MM.1S (cell line): ENCODE measurements at regions not wholly inside any gene's neighbourhood (a gene's known extent, or its start where the extent isn't known, plus 50 kb on each side); places are given as distances from the start of the nearest gene placed in this dataset.

ENCODE experiments used
- DNase-seq: peaks from one replicate; pipeline ENCODE4 v3.0.0-alpha.2; 2015
- H2AFZ ChIP-seq: fragments of 300-600 bp; sonication (generic); 2 replicates; pipeline ENCODE4 v1.6.0; 2016; ENCODE audit warnings: antibody characterized with exemption, low read length
- H3F3A ChIP-seq: fragments of 300-600 bp; sonication (generic); 2 replicates; pipeline ENCODE4 v1.6.1; 2016; ENCODE audit warnings: mild to moderate bottlenecking, antibody characterized with exemption, low read length, moderate library complexity, mixed read lengths; ENCODE audit not compliant: insufficient read depth
- H3K27ac ChIP-seq: fragments of 300-600 bp; sonication (generic); 2 replicates; pipeline ENCODE4 v1.5.1; 2016; ENCODE audit warnings: mild to moderate bottlenecking, low read length
- H3K27me3 ChIP-seq: fragments of 300-600 bp; sonication (generic); replicated peaks from 2 replicates; pipeline ENCODE4 v1.6.0; 2016; ENCODE audit warnings: low read length; ENCODE audit not compliant: insufficient read depth
- H3K36me3 ChIP-seq: fragments of 300-600 bp; sonication (generic); replicated peaks from 2 replicates; pipeline ENCODE4 v1.6.1; 2016; ENCODE audit warnings: mild to moderate bottlenecking, low read length, mixed read lengths; ENCODE audit not compliant: insufficient read depth
- H3K4me1 ChIP-seq: fragments of 300-600 bp; sonication (generic); 2 replicates; pipeline ENCODE4 v1.6.1; 2016; ENCODE audit warnings: low read length, mixed read lengths
- H3K4me2 ChIP-seq: fragments of 300-600 bp; sonication (generic); 2 replicates; pipeline ENCODE4 v1.6.0; 2016; ENCODE audit warnings: low read depth, low read length
- H3K4me3 ChIP-seq: fragments of 300-600 bp; sonication (generic); 2 replicates; pipeline ENCODE4 v1.5.1; 2016; ENCODE audit warnings: low read length, mixed read lengths
- H3K79me2 ChIP-seq: fragments of 300-600 bp; sonication (generic); 2 replicates; pipeline ENCODE4 v1.6.1; 2016; ENCODE audit warnings: mixed run types, low read length, mixed read lengths
- H3K9ac ChIP-seq: fragments of 300-600 bp; sonication (generic); 2 replicates; pipeline ENCODE4 v1.6.1; 2016; ENCODE audit warnings: low read length, mixed read lengths
- H3K9me2 ChIP-seq: fragments of 300-600 bp; sonication (generic); replicated peaks from 2 replicates; pipeline ENCODE4 v1.6.1; 2016; ENCODE audit warnings: mild to moderate bottlenecking, low read length, mixed read lengths; ENCODE audit not compliant: insufficient read depth
- H3K9me3 ChIP-seq: fragments of 300-600 bp; sonication (generic); replicated peaks from 2 replicates; pipeline ENCODE4 v1.6.1; 2016; ENCODE audit warnings: mild to moderate bottlenecking, low read length, mixed read lengths; ENCODE audit not compliant: insufficient read depth
- H4K20me1 ChIP-seq: fragments of 300-600 bp; sonication (generic); 2 replicates; pipeline ENCODE4 v1.6.1; 2016; ENCODE audit warnings: mild to moderate bottlenecking, low read length, moderate library complexity, mixed read lengths; ENCODE audit not compliant: insufficient read depth
- CTCF ChIP-seq: fragments of 300-600 bp; sonication (generic); IDR thresholded peaks from 2 replicates; pipeline ENCODE4 v1.5.1; 2016; ENCODE audit warnings: antibody characterized with exemption, low read length, mixed read lengths
- EZH2 ChIP-seq: fragments of 300-600 bp; sonication (generic); optimal IDR thresholded peaks from 2 replicates; pipeline ENCODE3; 2017; ENCODE audit warnings: low read depth, mild to moderate bottlenecking, antibody characterized with exemption, low read length, mixed read lengths
- EZH2phosphoT487 ChIP-seq: fragments of 300-600 bp; sonication (generic); IDR thresholded peaks from 2 replicates; pipeline ENCODE4 v1.6.1; 2018; ENCODE audit warnings: antibody characterized with exemption, low read length

- no peaks in the 10 kb centered on the region for H3K36me3 ChIP-seq
- no peaks in the 10 kb centered on the region for H3F3A ChIP-seq
- no peaks in the 10 kb centered on the region for H3K9me2 ChIP-seq
- no peaks in the 10 kb centered on the region for H4K20me1 ChIP-seq
- no peak overlapping the region for H3K9ac ChIP-seq
- H3K4me2 ChIP-seq, result no peak overlapping the region
- no peak overlapping the region for H3K27ac ChIP-seq
- no peaks in the 10 kb centered on the region for H3K9me3 ChIP-seq
- no peaks in the 10 kb centered on the region for H3K4me1 ChIP-seq
- no peak for DNase-seq
- H3K27me3 ChIP-seq, result no peaks in the 10 kb centered on the region
- TF ChIP-seq CTCF, result no peak
- no peak for TF ChIP-seq EZH2
- no peak for TF ChIP-seq EZH2phosphoT487
- H2AFZ ChIP-seq, result no peak overlapping the region
- no peak overlapping the region for H3K4me3 ChIP-seq
- H3K79me2 ChIP-seq, result no peaks in the 10 kb centered on the region
Observed at GRCh38 chrX:39416547-39417260, 615.4 kb downstream of the MID1IP1 start.

GRCh38 chrX:39418254-39418704 is 617.0 kb downstream of the MID1IP1 start:
- Histone ChIP-seq H3K4me2 (no peak overlapping the region), H3K9me3 (no peaks in the 10 kb centered on the region), H3K9me2 (no peaks in the 10 kb centered on the region), H3K9ac (no peak overlapping the region), H3K27me3 (no peaks in the 10 kb centered on the region), H3F3A (no peaks in the 10 kb centered on the region), H4K20me1 (no peaks in the 10 kb centered on the region), H3K79me2 (no peaks in the 10 kb centered on the region), H3K27ac (no peak overlapping the region), H3K4me3 (no peak overlapping the region), H3K4me1 (no peaks in the 10 kb centered on the region), H3K36me3 (no peaks in the 10 kb centered on the region), H2AFZ (no peak overlapping the region)
- no peak for TF ChIP-seq EZH2phosphoT487
- no peak for TF ChIP-seq CTCF
- no peak for TF ChIP-seq EZH2
- DNase-seq, result no peak

- Histone ChIP-seq H2AFZ (no peak overlapping the region), H3K27ac (no peak overlapping the region), H3K79me2 (no peaks in the 10 kb centered on the region), H3K4me1 (no peaks in the 10 kb centered on the region), H3K4me2 (no peak overlapping the region), H3K9ac (no peak overlapping the region), H3K9me3 (no peaks in the 10 kb centered on the region), H3K4me3 (no peak overlapping the region), H3K9me2 (no peaks in the 10 kb centered on the region), H3K36me3 (no peaks in the 10 kb centered on the region), H3K27me3 (no peaks in the 10 kb centered on the region), H3F3A (no peaks in the 10 kb centered on the region), H4K20me1 (no peaks in the 10 kb centered on the region)
- TF ChIP-seq EZH2 (no peak), EZH2phosphoT487 (no peak), CTCF (no peak)
- no peak for DNase-seq
Observed at GRCh38 chrX:39418731-39419638, 617.7 kb downstream of the MID1IP1 start.
